Activated CD4-positive, alpha-beta T cell treated with anti-CD3 and anti-CD28 coated beads, Interleukin-2, Interleukin-4, amounts not matched to agents 100 ng/mL and 50 ng/mL, durations not matched to agents 16 hours and 8 hours (primary cell): ENCODE measurements at regions not wholly inside any gene's neighbourhood (a gene's known extent, or its start where the extent isn't known, plus 50 kb on each side); places are given as distances from the start of the nearest gene placed in this dataset.

Source experiments
- DNase-seq: peaks from one replicate; pipeline ENCODE4 v3.0.0-alpha.2; 2020; ENCODE audit warnings: low spot score

GRCh38 chr5:172569861-172570558 lies 71.1 kb upstream of the NEURL1B start:
- no peak for DNase-seq

GRCh38 chr5:172568308-172568910 lies 72.7 kb upstream of the NEURL1B start:
- no peak for DNase-seq

GRCh38 chr5:172567843-172568242 lies 73.2 kb upstream of the NEURL1B start:
- no peak for DNase-seq

- DNase-seq: no peak
These were observed 73.8 kb upstream of the NEURL1B start for GRCh38 chr5:172567294-172567693.

- no peak for DNase-seq
These were observed 75.0 kb upstream of the NEURL1B start for GRCh38 chr5:172565931-172566665.

- no peak for DNase-seq
These were observed 75.6 kb upstream of the NEURL1B start for GRCh38 chr5:172565455-172565854.

- DNase-seq: no peak
These were observed 76.2 kb upstream of the NEURL1B start for GRCh38 chr5:172564883-172565282.

GRCh38 chr5:172564188-172564587 lies 76.9 kb upstream of the NEURL1B start:
- no peak for DNase-seq

GRCh38 chr5:172562443-172562842 lies 78.6 kb upstream of the NEURL1B start:
- DNase-seq: no peak

GRCh38 chr5:172561151-172561550 lies 79.9 kb upstream of the NEURL1B start:
- no peak for DNase-seq

GRCh38 chr5:172559004-172559932 lies 81.8 kb upstream of the NEURL1B start:
- DNase-seq: no peak

- no peak for DNase-seq
These were observed 82.7 kb upstream of the NEURL1B start for GRCh38 chr5:172558076-172558976.

- DNase-seq: no peak
These were observed 84.0 kb upstream of the NEURL1B start for GRCh38 chr5:172556971-172557461.

GRCh38 chr5:172556262-172556661 lies 84.8 kb upstream of the NEURL1B start:
- DNase-seq: no peak

- no peak for DNase-seq
These were observed 86.5 kb upstream of the NEURL1B start for GRCh38 chr5:172554562-172554961.

- DNase-seq: no peak
These were observed 87.2 kb upstream of the NEURL1B start for GRCh38 chr5:172553903-172554302.

GRCh38 chr5:172553167-172553566 lies 87.9 kb upstream of the NEURL1B start:
- DNase-seq: no peak

- DNase-seq: no peak
These were observed 90.1 kb upstream of the NEURL1B start for GRCh38 chr5:172550996-172551395.

- no peak for DNase-seq
These were observed 90.8 kb upstream of the NEURL1B start for GRCh38 chr5:172550096-172550765.

- DNase-seq: no peak
These were observed 91.4 kb upstream of the NEURL1B start for GRCh38 chr5:172549696-172550095.
